H1 (cell line): ENCODE measurements at regions not wholly inside any gene's neighbourhood (a gene's known extent, or its start where the extent isn't known, plus 50 kb on each side); places are given as distances from the start of the nearest gene placed in this dataset.

Experiments
- CTCF ChIA-PET: fragments of 300-600 bp; sonication (Branson Sonifier 250); formaldehyde crosslinking; loops from one replicate; lab custom pipeline; 2021; ENCODE audit not compliant: partially characterized antibody; lab: Charles Lee
- POLR2A ChIA-PET: fragments of 300-600 bp; sonication (Branson Sonifier 250); formaldehyde crosslinking; loops from one replicate; lab custom pipeline; 2021; ENCODE audit warnings: inconsistent platforms; ENCODE audit not compliant: partially characterized antibody; lab: Charles Lee
- DNase-seq, 2 experiments: peaks; one replicate each; pipeline versions ENCODE4 v3.0.0 to v3.0.0-alpha.2; 2010 to 2022; ENCODE audit warnings: low spot score in 2 of 2, low read depth in 1 of 2, mixed read lengths in 1 of 2
- FAIRE-seq: peaks from 2 replicates; lab custom pipeline; 2011; peaks lifted over from hg19 to GRCh38; lab: Jason Lieb, UNC
- H2AFZ ChIP-seq: 2 replicates; pipeline ENCODE4 v1.8.1; 2012; ENCODE audit warnings: low read length, inconsistent platforms
- H2AK5ac ChIP-seq: 2 replicates; pipeline ENCODE4 v1.6.1; 2013; ENCODE audit warnings: low read depth, low read length
- H2BK120ac ChIP-seq: replicated peaks from 2 replicates; pipeline ENCODE3; 2013; ENCODE audit warnings: low read depth, low read length, inconsistent platforms
- H2BK12ac ChIP-seq: 2 replicates; pipeline ENCODE4 v1.6.1; 2013; ENCODE audit warnings: low read depth, low read length
- H2BK15ac ChIP-seq: 2 replicates; pipeline ENCODE4 v1.6.1; 2013; ENCODE audit warnings: low read length
- H2BK20ac ChIP-seq: 2 replicates; pipeline ENCODE4 v1.6.1; 2013; ENCODE audit warnings: low read length
- H2BK5ac ChIP-seq: 2 replicates; pipeline ENCODE4 v1.6.1; 2013; ENCODE audit warnings: low read depth, low read length
- H3K14ac ChIP-seq: 2 replicates; pipeline ENCODE4 v1.6.1; 2013; ENCODE audit warnings: inconsistent platforms; ENCODE audit not compliant: insufficient read length
- H3K18ac ChIP-seq: 2 replicates; pipeline ENCODE4 v1.6.1; 2013; ENCODE audit warnings: low read length; ENCODE audit errors: extremely low read depth
- H3K23ac ChIP-seq: 2 replicates; pipeline ENCODE4 v1.6.1; 2013; ENCODE audit warnings: inconsistent platforms; ENCODE audit not compliant: insufficient read length
- H3K23me2 ChIP-seq: 2 replicates; pipeline ENCODE4 v1.6.1; 2013; ENCODE audit warnings: low read depth, low read length
- H3K27ac ChIP-seq: 2 replicates; pipeline ENCODE4 v1.6.1; 2011; ENCODE audit warnings: low read depth, low read length, inconsistent platforms
- H3K27me3 ChIP-seq, 4 experiments: replicated peaks in 1 of 4; 1 replicate in 1 of 4; 2 replicates in 3 of 4; pipeline versions ENCODE4 v1.6.1 to v1.8.1; 2011 to 2013; ENCODE audit warnings: low read length in 3 of 4, mild to moderate bottlenecking in 3 of 4, inconsistent platforms in 2 of 4, mixed read lengths in 2 of 4, moderate library complexity in 1 of 4; ENCODE audit not compliant: control insufficient read depth in 3 of 4, insufficient read depth in 3 of 4; ENCODE audit errors: extremely low read depth in 1 of 4
- H3K36me3 ChIP-seq, 4 experiments: 2 replicates each; pipeline versions ENCODE4 v1.6.1 to v1.8.1; 2011 to 2013; ENCODE audit warnings: mild to moderate bottlenecking in 4 of 4, low read length in 3 of 4, moderate library complexity in 2 of 4, control low read depth in 1 of 4, inconsistent platforms in 1 of 4; ENCODE audit not compliant: insufficient read depth in 4 of 4, control insufficient read depth in 2 of 4
- H3K4ac ChIP-seq: replicated peaks from 2 replicates; pipeline ENCODE3; 2013; ENCODE audit warnings: low read length, low read depth, mixed read lengths, inconsistent platforms; ENCODE audit not compliant: insufficient read length
- H3K4me1 ChIP-seq, 4 experiments: replicated peaks in 1 of 4; 1 replicate in 1 of 4; 2 replicates in 3 of 4; pipeline versions ENCODE4 v1.6.1 to v1.8.1; 2011 to 2013; ENCODE audit warnings: low read length in 3 of 4, inconsistent platforms in 2 of 4, mixed read lengths in 1 of 4; ENCODE audit not compliant: insufficient read depth in 4 of 4, control insufficient read depth in 3 of 4
- H3K4me2 ChIP-seq, 2 experiments: 2 replicates each; pipeline versions ENCODE4 v1.6.1 to v1.8.1; 2011 to 2013; ENCODE audit warnings: low read depth in 2 of 2, low read length in 2 of 2, control low read depth in 1 of 2, inconsistent platforms in 1 of 2, mild to moderate bottlenecking in 1 of 2; ENCODE audit not compliant: insufficient read depth in 1 of 2
- H3K4me3 ChIP-seq, 4 experiments: fragments of 200-600, 300-600 bp in 1 of 4; sonication (generic), shearing (Covaris generic), sonication (Bioruptor Twin) in 1 of 4; 2 replicates each; pipeline versions ENCODE4 v1.5.1 to v1.8.1; 2011 to 2016; ENCODE audit warnings: low read length in 4 of 4, low read depth in 3 of 4, control low read depth in 2 of 4, inconsistent platforms in 2 of 4, mild to moderate bottlenecking in 2 of 4, mixed read lengths in 1 of 4, moderate library complexity in 1 of 4; ENCODE audit not compliant: insufficient read depth in 2 of 4; ENCODE audit errors: extremely low read depth in 1 of 4
- H3K56ac ChIP-seq: replicated peaks from 2 replicates; pipeline ENCODE3; 2013; ENCODE audit warnings: low read depth, mild to moderate bottlenecking, mixed read lengths, low read length, inconsistent platforms; ENCODE audit not compliant: insufficient read length
- H3K79me1 ChIP-seq: 2 replicates; pipeline ENCODE4 v1.6.1; 2013; ENCODE audit warnings: low read depth, low read length, control low read depth
- H3K79me2 ChIP-seq, 2 experiments: 2 replicates each; pipeline versions ENCODE4 v1.6.1 to v1.8.1; 2012 to 2013; ENCODE audit warnings: low read length in 2 of 2, mild to moderate bottlenecking in 2 of 2, inconsistent platforms in 1 of 2; ENCODE audit not compliant: insufficient read depth in 2 of 2, control insufficient read depth in 1 of 2
- H3K9ac ChIP-seq, 4 experiments: replicated peaks in 1 of 4; 1 replicate in 1 of 4; 2 replicates in 3 of 4; pipeline versions ENCODE4 v1.6.1 to v1.8.1; 2011 to 2013; ENCODE audit warnings: low read depth in 3 of 4, low read length in 3 of 4, control low read depth in 2 of 4, mild to moderate bottlenecking in 2 of 4, moderate library complexity in 2 of 4, inconsistent platforms in 1 of 4; ENCODE audit errors: extremely low read depth in 1 of 4
- H3K9me3 ChIP-seq, 2 experiments: 2 replicates each; pipeline versions ENCODE4 v1.6.1 to v1.8.1; 2012 to 2013; ENCODE audit warnings: mild to moderate bottlenecking in 2 of 2, moderate library complexity in 2 of 2, control low read depth in 1 of 2, inconsistent platforms in 1 of 2, low read depth in 1 of 2, low read length in 1 of 2, mixed read lengths in 1 of 2; ENCODE audit not compliant: insufficient read depth in 2 of 2
- H4K20me1 ChIP-seq, 2 experiments: replicated peaks in 1 of 2; 2 replicates each; pipeline versions ENCODE3 to v1.8.1; 2011 to 2013; ENCODE audit warnings: inconsistent platforms in 2 of 2, low read length in 2 of 2, mild to moderate bottlenecking in 1 of 2; ENCODE audit not compliant: insufficient read depth in 2 of 2, control insufficient read depth in 1 of 2
- H4K5ac ChIP-seq: 2 replicates; pipeline ENCODE4 v1.6.1; 2013; ENCODE audit warnings: low read length, low read depth, mixed read lengths, inconsistent platforms; ENCODE audit not compliant: insufficient read length
- H4K8ac ChIP-seq: 2 replicates; pipeline ENCODE4 v1.8.0; 2013; ENCODE audit warnings: mild to moderate bottlenecking, moderate library complexity, low read length, inconsistent platforms; ENCODE audit not compliant: insufficient read depth; ENCODE audit errors: extremely low read depth
- H4K91ac ChIP-seq: replicated peaks from 2 replicates; pipeline ENCODE3; 2013; ENCODE audit warnings: low read length, mixed read lengths, inconsistent platforms; ENCODE audit not compliant: insufficient read length
- ASH2L ChIP-seq: fragments of 200-600, 300-600 bp; sonication (generic); IDR thresholded peaks from one replicate; pipeline ENCODE4 v1.7.1; 2017; ENCODE audit warnings: low read length
- BRCA1 ChIP-seq: IDR thresholded peaks from 2 replicates; pipeline ENCODE4 v1.6.1; 2012; ENCODE audit warnings: low read depth, low read length, improper control_type of control experiment
- CHD2 ChIP-seq: IDR thresholded peaks from 2 replicates; pipeline ENCODE4 v1.6.1; 2012; ENCODE audit warnings: low read length, improper control_type of control experiment
- GTF2F1 ChIP-seq: IDR thresholded peaks from 2 replicates; pipeline ENCODE4 v1.6.1; 2012; ENCODE audit warnings: low read depth, low read length, improper control_type of control experiment, borderline replicate concordance
- JUN ChIP-seq: IDR thresholded peaks from 2 replicates; pipeline ENCODE4 v1.6.1; 2011; ENCODE audit warnings: low read depth, mild to moderate bottlenecking, improper control_type of control experiment, low read length
- MAFK ChIP-seq: IDR thresholded peaks from 2 replicates; pipeline ENCODE4 v1.6.1; 2012; ENCODE audit warnings: low read depth, mild to moderate bottlenecking, improper control_type of control experiment, low read length
- NRF1 ChIP-seq: IDR thresholded peaks from 2 replicates; pipeline ENCODE4 v1.6.1; 2011; ENCODE audit warnings: mild to moderate bottlenecking, low read depth, low read length, improper control_type of control experiment
- POU5F1 ChIP-seq: IDR thresholded peaks from 2 replicates; pipeline ENCODE4 v1.6.1; 2011; ENCODE audit warnings: low read depth, mild to moderate bottlenecking, low read length, moderate library complexity
- RBBP5 ChIP-seq: IDR thresholded peaks from 2 replicates; pipeline ENCODE4 v1.7.1; 2012; ENCODE audit warnings: low read depth, mild to moderate bottlenecking, inconsistent platforms, low read length, moderate library complexity, borderline replicate concordance
- RNF2 ChIP-seq: fragments of 200-900, 300-1000 bp; sonication (generic); IDR thresholded peaks from 2 replicates; pipeline ENCODE4 v1.7.1; 2016; ENCODE audit warnings: borderline replicate concordance, low read depth, mild to moderate bottlenecking, antibody characterized with exemption, low read length; ENCODE audit not compliant: poor library complexity, severe bottlenecking; ENCODE audit errors: missing control alignments
- SUZ12 ChIP-seq: fragments of 200-600 bp; sonication (generic); IDR thresholded peaks from 2 replicates; pipeline ENCODE4 v1.6.1; 2012; ENCODE audit warnings: mild to moderate bottlenecking, inconsistent platforms, low read length, moderate library complexity, mixed read lengths
- TAF7 ChIP-seq: optimal IDR thresholded peaks from 2 replicates; pipeline ENCODE3; 2011; ENCODE audit warnings: low read depth, mild to moderate bottlenecking, inconsistent platforms, low read length, moderate library complexity, borderline replicate concordance
- YY1 ChIP-seq: IDR thresholded peaks from 2 replicates; pipeline ENCODE4 v1.6.1; 2011; ENCODE audit warnings: low read depth, mild to moderate bottlenecking, low read length
- ZNF274 ChIP-seq: IDR thresholded peaks from 2 replicates; pipeline ENCODE4 v1.7.0; 2012; ENCODE audit warnings: low read length, borderline replicate concordance; ENCODE audit errors: extremely low read depth
- WGBS, 2 experiments: shearing (Covaris generic) in 1 of 2; methylation state at CpG; one replicate each; pipeline versions ENCODE4 v1.1.6 to v1.1.7; 2013 to 2015; ENCODE audit warnings: low lambda C conversion rate in 2 of 2, mixed read lengths in 2 of 2, inconsistent platforms in 1 of 2, low coverage in 1 of 2, missing lambda C conversion rate in 1 of 2; ENCODE audit not compliant: insufficient replicate concordance in 2 of 2, insufficient coverage in 1 of 2, insufficient read length in 1 of 2; ENCODE audit errors: extremely low coverage in 1 of 2, missing lambda C conversion rate in 1 of 2; 5-methylcytosine and 5-hydroxymethylcytosine counted together
- TF ChIP-seq, protein P1 (sequence below): IDR thresholded peaks from 2 replicates; pipeline ENCODE4 v1.6.1; 2011; ENCODE audit warnings: low read depth, mild to moderate bottlenecking, low read length; ENCODE audit not compliant: insufficient read depth

DNA sequence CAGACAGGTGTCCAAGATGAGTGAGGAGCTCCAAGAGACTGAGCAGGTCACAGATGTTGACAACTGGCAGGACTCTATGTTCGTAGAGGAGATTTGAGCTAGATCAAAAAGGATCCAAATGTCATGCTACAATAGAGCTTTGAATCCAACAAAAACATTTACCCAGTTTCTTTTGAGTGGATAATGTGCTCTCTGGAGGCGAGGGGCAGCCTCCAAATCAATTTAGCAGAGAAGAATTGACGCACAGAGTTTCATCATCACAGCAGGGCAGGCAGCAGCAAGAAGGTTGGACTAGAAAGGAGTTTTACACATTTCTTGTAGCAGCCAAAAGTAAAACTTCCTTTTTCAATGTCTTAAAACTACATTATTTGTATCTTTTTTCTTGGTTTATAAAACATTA lies 653.0 kb downstream of the RNF144A start:
- Histone ChIP-seq H2BK15ac (no peak overlapping the region), H3K4ac (no peak overlapping the region), H2BK20ac (no peak overlapping the region), H3K23ac (no peak overlapping the region), H3K27me3 (no peaks in the 10 kb centered on the region), H3K4me3 (no peak overlapping the region), H2BK5ac (no peak overlapping the region), H3K4me1 (peaks cover 0 to 3% (median 0%) of the 10 kb centered on the region in 4 experiments; a peak in 1 of 7 replicates), H2BK120ac (no peak overlapping the region), H3K27ac (no peak overlapping the region), H4K91ac (no peak overlapping the region), H3K14ac (no peak overlapping the region), H2BK12ac (no peak overlapping the region), H3K56ac (no peak overlapping the region), H3K79me1 (no peaks in the 10 kb centered on the region), H3K23me2 (no peaks in the 10 kb centered on the region), H2AFZ (no peak overlapping the region), H3K9ac (no peak overlapping the region), H3K79me2 (no peaks in the 10 kb centered on the region), H4K5ac (no peak overlapping the region), H3K9me3 (peaks cover 0 to 3% of the 10 kb centered on the region in 2 experiments; a peak in 2 of 4 replicates), H3K4me2 (no peak overlapping the region), H4K20me1 (no peaks in the 10 kb centered on the region), H3K18ac (no peak overlapping the region), H4K8ac (no peak overlapping the region), H3K36me3 (no peaks in the 10 kb centered on the region), H2AK5ac (no peak overlapping the region)
- 92% methylated on average over 3 of the region's 3 CpGs; no CpG with 5 or more reads in 1 of the 2 experiments for WGBS, 2 experiments
- ChIA-PET POLR2A (no interaction called here), CTCF (interaction anchor here (0.6 kb wide), 2 partner anchors 442 to 1143 kb away, joined by 3 read pairs; no protein-coding TSS in a partner anchor)
- no peak for DNase-seq
- FAIRE-seq: no peak
- TF ChIP-seq JUN (no peak), RBBP5 (no peak), YY1 (no peak), TAF7 (no peak), NRF1 (no peak), MAFK (no peak), BRCA1 (no peak), POU5F1 (no peak), ASH2L (no peak), SUZ12 (no peak), RNF2 (no peak), ZNF274 (no peak), GTF2F1 (no peak), CHD2 (no peak)
- TF ChIP-seq, protein P1, sequence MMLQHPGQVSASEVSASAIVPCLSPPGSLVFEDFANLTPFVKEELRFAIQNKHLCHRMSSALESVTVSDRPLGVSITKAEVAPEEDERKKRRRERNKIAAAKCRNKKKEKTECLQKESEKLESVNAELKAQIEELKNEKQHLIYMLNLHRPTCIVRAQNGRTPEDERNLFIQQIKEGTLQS: no peak
